HG02852 (cell line): ENCODE measurements at regions not wholly inside any gene's neighbourhood (a gene's known extent, or its start where the extent isn't known, plus 50 kb on each side); places are given as distances from the start of the nearest gene placed in this dataset.
"Not testable (repeated sequence)": the region's sequence is repeated elsewhere in the genome, so short reads cannot be mapped to it uniquely, and the experiment has no call there.

Experiments used
- ATAC-seq: cut with Tn5 transposase; IDR thresholded peaks from one replicate; pipeline ENCODE4 v1.9.1; 2021; ENCODE audit warnings: mild to moderate bottlenecking, moderate library complexity; ENCODE audit not compliant: unreplicated experiment

DNA sequence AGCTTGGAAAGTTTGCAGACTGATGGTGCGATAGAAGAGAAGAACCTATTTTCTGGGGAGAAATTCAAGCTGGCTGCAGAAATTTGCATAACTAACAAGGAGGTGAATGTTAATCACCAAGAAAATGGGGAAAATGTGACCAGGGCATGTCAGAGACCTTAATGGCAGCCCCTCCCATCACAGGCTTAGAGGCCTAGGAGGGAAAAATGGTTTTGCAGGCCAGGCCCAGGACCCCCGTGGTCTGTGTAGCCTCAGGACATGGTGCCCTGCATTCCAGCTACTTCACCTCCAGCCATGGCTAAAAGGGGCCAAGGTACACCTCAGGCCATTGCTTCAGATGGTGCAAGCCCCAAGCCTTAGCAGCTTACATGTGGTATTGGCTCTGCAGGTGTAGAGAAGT lies 207.1 kb upstream of the CXorf66 start:
- ATAC-seq: no peak

DNA sequence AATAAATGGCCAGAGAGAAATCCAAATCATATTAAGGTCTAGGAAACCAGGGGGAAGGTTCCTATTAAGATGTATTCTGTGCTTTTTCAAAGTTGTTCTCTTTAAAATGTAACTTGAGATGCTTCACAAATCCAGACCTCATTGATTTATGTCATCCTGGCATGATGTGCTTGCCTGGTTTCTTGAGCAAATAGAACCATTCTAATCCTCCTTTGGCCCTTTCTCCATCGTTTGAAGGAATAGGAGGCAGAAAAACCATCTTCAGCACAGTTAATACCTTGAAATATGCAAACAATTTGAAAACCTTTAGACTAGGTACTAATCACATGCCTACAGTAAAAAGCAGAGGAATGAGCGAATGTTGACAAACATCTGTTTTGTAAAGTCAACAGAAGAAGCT lies 202.2 kb upstream of the CXorf66 start:
- no peak for ATAC-seq

DNA sequence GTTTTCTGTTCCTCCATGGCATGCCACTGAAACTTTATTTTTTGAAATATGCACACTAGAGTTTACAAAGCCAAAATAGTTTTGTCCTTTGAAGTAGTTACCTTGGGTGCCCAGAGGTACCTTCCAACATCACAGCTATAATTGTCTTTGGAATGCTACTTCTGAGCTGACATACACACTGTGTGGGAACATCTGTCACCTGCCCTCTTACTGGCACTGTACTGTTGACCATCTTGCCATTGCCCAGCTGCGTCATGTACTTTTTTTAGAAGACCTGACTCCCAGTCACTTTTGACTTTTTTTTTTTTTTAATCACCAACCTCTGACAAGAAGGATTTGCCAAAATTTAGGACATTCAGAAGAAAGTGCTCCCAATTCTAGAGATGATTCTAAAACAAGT lies 200.5 kb upstream of the CXorf66 start:
- no peak for ATAC-seq

DNA sequence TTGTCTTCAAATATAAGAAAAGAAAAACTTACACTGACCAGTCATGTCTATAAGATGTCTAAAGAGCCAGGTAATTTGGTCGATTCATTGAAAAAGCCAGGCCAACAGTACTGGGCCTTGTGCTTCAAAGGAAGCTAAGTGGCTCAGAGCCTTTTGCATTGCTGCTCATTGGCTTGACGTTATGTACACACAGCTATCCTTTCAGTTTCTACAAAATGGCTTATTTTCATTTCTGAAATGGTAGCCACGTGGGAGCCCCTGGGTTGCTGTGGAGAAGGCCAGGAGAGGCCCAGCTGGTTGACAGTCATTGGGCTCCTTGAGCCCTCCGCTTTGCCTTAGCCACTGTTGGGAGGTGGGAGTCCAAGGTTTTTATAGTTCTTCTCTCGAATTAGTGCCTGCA lies 199.1 kb upstream of the CXorf66 start:
- ATAC-seq: no peak

DNA sequence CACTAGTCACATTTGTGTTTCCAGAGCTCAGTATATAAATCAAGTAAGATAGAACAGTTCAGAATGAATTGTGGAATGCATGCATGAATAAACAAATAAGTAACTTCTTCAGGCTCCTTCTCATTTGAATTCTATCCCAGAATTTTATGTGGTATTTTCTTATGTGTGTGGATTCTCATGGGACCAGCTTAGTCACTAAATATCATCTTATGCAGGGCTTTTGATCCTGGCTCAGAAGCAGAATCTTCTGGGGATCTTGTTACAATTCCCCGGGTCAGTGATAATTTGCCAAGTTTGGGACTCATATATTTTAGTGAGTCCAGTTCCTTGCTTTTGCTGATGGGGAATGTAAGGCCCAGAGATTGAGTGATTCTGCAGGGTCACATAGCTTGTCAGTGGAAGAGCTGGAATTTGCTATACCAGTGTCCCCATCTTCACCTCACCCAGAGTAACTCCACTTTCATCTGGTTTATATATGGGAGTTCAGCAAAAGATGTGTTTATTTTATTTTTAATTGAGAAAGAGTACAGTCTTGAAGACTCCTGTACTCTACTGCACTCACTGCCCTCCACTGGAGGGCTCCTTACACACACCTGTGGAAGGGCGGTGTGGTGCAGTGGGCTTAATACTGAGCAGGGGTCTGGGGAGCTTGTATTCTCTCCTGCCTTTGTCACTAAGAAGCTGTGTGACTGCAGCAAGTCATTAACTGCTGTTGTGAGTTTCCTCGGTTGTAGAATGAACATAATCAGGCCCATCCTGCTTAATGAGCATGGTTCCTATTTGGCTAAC lies 198.2 kb upstream of the CXorf66 start:
- no peak for ATAC-seq

DNA sequence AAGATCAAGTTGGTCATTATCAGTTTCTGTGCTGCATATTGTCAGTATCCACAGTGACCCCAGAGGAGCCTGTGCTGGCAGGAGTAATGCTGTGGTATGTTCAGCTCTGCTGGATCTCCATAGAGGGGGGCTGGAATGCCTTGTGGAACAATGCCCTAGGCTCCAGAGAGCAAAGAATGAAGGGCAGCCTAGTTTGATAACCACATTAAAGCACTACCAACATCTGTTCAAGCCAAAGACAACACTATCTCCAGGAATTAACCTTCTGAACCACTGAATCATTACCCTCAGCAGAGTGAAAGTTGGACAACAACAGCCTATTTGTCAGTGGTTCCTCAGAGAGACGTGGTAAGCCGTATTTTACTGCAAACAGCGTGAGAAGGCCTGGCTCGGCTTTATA lies 192.3 kb upstream of the CXorf66 start:
- no peak for ATAC-seq

DNA sequence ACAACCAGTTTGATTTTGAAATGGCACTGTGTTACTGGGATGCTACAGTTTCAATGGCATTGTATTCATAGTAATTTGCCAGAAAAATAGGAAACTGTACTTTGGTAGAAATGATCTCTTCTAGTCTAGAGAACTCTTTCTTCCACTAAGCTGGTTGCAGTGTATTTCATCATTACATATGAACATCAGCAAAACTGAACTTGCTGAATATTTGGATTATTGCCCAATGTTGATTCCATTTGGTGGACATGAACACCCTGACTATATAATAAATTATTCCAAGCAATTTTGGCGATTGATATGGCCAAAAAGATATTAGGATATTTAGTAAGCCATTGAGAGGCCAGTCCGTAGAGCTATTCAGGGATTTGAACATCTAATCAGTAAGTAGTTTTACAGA lies 191.8 kb upstream of the CXorf66 start:
- ATAC-seq: no peak

DNA sequence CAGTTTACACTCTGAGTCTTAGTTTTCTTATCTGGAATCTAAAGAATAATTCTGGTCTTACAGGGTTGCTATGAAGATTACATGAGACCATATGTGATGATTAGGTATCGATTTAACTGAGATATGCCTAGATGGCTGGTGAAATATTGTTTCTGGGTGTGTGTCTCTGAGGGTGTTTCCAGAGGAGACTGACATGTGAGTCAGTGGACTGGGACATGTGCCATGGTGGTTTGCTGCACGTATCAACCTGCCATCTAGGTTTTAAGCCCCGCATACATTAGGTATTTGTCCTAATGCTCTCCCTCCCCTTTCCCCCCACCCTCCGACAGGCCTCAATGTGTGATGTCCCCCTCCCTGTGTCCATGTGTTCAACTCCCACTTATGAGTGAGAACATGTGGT lies 186.0 kb upstream of the CXorf66 start:
- ATAC-seq: no peak

DNA sequence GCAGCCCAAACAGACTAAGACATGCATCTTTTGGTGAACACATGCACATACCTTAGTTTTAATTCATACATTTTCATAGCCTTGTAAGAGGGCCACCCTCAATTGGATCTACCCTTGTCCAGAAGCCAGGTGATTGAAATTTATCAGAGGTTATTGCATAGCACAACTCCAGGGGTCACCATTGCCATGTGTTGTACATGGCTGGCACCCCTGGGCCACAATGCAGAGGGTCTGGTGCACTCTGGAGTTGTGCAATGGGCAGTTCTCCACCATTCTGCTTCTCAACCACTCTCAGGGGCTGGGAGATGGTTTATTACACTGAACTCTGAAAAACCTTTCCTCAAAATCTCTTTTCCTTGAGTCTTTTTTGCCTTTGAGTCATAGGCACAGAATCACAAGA lies 184.4 kb upstream of the CXorf66 start:
- ATAC-seq: no peak

DNA sequence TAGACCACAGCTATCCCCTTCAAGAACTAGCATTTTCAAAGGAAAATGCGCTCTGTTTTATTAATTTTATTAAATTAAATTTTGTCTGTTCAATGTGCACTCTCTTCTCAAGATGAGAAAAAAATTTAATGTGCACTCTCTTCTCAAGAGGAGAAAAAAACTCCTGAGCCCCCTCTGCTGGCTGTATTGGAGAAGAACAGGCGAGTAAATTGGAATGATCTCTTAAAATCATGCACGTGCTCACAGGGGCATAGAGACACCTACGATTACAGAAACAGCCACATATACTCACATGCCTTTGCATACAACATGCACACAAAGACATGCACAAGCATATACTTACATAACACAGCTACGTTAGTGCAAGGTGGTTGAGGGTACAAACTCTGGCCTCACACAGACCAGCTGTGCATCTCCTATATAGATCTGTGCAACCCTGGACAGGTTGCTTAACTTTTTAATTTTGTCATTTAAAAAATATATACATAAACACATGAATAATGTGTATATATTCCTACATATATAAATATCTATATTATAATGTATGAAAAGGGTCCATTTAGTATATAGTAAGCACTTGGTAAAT lies 176.2 kb upstream of the CXorf66 start:
- ATAC-seq: no peak

DNA sequence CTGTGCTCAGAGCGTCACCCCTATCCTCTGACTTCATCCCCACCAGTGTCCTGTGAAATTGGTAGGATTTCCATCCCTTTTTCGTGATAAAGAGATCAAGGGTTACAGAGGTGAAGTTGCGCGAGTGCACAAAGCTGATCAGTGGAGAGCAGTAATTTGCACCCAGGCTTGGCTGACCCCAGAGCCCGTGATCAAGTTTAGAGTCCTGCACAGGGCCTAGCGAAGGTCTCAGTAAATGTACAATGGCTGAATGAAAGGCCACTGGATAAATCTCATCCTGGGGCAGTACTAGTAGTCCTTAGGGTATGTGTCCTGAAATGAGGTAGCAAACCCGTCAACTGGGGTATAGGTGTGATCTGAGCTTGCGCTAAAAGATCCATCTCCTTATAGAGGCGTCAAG lies 173.2 kb upstream of the CXorf66 start:
- not testable (repeated sequence) for ATAC-seq

DNA sequence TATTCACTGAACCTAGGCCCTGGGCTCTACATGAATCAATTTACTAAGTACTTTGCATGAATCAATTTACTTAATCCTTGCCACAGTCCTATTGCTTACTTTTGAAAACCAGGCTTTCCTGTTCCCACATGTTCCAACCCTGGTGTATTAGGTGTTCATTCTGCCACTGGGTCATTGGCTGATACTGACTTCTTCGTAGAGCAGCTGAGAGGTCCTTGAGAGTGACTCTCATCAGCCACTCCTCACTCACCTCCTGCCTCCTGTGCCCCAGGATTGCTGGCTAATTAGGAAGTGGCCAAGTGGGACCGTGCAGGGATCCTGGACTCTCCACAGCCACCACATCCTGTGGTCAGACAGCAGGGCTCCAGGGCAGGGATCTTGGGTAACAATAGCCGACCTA lies 172.7 kb upstream of the CXorf66 start:
- ATAC-seq: not testable (repeated sequence)

DNA sequence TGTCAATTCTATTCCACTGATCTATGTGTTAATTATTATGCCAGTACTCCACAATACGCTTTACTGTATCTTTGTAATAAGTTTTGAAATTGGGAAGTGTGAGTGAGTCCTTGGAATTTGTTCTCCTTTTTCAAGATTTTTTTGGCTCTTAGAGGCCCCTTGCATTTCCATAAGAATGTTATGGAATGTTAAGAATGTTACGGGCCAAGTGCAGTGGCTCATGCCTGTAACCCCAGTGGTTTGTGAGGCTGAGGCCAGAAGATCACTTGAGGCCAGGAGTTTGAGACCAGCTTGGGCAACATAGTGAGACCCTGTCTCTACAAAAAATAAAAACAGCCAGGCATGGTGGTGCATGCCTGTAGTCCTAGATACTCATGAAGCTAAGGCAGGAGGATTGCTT lies 167.6 kb upstream of the CXorf66 start:
- no peak for ATAC-seq

DNA sequence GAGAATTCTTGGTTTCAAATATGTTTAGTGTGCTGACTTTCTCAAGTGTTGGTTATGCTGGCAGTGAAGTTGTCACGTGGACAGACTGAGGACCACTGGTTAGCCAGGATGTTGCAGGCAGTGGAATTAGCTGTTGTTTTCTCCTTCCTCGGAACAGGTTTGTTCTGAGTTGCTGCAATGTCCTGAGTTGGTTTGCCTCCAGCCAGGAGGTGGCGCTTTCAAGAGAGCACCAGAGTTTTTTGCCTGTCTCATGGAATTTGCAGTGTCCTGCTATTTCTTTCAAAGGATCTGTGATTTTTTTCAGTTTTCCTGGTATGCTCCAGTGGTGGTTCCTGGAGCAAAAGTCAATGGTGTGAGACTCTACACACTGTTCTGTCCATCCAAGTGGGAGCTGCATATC lies 158.1 kb upstream of the CXorf66 start:
- no peak for ATAC-seq

DNA sequence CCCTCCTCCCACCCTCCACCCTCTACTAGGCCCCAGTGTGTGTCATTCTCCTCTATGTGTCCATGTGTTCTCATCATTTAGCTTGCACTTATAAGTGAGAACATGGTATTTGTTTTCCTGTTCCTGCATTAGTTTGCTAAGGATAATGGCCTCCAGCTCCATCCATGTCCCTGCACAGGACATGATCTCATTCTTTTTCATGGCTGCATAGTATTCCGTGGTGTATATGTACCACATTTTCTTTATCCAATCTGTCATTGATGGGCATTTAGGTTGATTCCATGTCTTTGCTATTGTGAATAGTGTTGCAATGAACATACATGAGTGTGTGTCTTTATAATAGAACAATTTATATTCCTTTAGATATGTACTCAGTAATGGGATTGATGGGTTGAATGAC lies 148.7 kb upstream of the CXorf66 start:
- not testable (repeated sequence) for ATAC-seq

DNA sequence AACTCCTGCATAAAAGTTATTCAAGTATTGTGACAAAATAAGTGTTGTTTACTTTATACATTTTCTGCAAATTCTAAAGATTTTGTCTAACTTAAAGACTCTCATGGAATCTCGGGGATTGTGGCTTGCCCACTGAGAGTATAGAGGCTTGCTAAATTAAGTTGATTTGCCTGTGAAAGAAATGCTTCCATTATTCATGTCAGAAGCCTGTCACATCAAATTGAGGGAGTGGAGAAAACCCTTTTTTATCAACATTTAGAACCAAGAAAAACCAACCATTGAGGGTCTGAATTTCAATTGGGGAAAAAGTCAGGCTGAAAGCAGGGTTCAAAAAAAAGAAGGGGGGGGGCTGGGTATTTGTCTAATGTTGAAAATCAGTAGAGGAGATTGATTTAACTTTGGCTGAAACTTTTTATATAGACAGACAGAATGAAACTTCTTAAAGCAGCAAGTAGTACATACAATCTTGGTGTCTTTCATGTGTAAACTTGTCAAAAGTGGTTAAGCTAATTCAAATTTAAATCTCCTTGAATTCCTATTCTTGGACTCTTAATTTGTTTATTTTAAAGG lies 144.8 kb upstream of the CXorf66 start:
- ATAC-seq: no peak

DNA sequence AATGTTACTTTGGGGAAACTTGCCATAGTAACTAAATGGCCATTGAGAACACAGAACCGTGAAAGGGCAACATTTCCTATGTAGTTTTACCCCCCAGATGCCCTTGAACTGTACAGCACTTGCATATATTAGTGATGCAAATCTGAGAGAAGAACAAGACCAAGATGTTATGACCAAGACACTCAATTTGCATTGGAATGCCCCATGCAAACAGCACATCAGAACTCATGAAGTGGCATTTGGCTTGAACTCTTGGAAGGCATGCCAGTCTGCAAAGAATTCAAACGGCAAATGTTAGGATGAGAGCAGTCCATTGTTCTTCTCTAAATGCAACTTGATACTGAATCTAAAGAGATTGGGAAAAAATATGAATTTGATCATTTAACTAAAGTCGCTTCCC lies 139.4 kb upstream of the CXorf66 start:
- no peak for ATAC-seq

DNA sequence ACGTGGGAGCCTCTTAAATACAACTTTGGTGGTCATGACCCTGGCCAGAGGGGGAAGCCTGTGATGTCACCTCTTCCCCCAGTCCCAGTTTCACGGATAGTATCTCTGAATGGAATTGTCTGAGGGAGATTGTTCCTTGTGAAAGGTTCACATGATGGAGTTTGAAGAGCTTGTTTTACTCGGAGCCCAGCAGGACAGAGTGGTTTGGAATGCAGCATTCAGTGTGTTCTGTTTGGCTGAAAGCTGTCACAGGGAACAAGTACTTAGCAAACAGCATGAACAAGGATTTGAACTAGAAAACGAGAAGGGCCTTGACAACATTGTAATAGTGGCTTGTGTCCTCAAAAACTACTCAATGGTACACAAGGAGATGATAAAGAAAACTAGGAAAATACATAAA lies 133.9 kb upstream of the CXorf66 start:
- no peak for ATAC-seq

DNA sequence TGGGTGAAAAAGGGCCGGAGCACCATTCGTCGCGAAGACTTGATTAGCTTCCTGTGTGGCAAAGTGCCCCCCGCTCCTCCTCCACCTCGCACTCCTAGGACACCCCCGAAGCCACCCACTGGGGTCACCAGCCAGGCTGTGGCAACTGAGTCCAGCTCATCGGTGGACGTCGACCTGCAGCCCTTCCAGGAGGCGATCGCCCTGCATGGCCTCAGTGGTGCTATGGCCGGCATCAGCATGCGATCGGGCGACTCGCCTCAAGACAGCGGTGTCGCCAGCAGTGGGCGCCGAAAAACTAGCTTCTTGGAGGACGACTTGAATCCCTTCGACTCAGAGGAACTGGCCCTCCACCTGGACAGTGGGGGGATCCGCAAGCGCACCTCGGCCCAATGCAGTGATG lies 126.8 kb upstream of the CXorf66 start:
- ATAC-seq: no peak

DNA sequence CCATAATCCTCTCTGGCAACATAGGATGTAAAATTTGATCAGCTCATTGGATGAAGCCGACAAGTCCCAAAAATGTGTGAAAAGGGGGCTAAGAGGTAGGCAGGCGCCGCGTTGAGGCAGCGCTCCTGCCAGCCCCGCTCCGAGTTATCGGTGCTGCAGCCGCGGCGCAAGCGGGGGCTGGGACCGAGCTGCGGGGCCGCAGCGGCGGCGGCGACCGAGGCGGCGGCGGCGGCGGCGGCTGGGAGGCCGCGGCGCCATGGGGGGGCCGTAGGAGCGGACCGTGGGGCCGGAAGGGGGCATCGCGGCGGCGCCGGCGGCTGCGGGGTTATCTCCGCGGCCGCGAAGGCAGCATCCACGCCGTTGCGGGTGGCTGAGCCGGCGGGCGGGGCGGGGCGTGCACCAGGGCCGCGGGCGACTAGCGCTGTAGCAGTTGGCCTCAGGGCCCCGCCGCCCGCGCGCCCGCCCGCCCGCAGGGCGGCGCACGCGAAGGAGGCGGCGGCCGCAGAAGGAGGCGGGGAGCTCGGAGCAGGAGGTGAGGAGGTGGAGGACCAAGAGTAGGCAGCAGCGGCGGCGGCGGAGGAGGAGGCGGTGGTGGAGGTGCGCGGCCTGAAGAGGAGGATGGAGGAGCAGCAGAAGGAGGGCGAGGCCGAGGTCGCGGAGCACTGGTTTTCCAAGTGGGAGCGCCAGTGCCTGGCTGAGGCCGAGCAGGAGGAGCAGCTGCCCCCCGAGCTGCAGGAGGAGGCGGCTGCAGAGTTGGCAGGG lies 126.0 kb upstream of the CXorf66 start:
- ATAC-seq: no peak

DNA sequence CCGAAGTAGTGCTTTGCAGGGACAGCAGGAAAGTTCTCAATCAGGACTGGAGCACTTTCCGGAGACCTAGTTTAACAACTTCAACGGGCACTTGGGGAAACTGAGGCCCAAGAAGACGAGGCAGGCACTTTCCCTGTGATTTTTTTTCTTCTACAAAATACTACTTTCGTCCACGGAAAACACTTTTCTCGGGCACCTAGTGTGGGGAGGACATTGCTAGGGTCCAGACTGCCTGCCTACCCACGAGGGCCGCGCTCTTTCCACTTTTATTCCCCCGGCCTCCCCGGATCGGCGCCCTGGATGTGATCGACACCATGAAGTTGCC lies 125.4 kb upstream of the CXorf66 start:
- ATAC-seq: no peak

DNA sequence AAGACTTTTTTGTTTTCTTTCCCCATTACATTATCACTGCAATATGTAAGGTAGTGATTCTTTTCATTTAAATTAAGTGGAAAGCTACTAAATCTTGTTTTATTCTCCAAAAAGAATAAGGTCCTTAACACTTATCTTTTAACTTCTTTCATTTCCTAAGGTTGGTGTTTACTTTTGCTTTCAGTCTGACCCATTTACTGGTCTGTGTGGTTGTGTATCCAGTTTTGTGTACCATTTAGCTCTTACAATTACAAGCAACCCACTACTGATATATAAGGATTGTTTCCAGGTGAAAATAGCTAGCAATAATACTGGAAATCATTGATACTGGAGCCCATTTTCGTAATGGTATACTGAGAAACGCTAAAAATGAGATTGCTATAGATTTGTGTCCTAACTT lies 123.1 kb upstream of the CXorf66 start:
- no peak for ATAC-seq
